SK-N-SH treated with all-trans-retinoic acid at 6 μM for 48 hours (cell line): ENCODE measurements at regions not wholly inside any gene's neighbourhood (a gene's known extent, or its start where the extent isn't known, plus 50 kb on each side); places are given as distances from the start of the nearest gene placed in this dataset.

Experiments
- ATAC-seq: fragments of 200-7000 bp; cut with Tn5 transposase; 3 replicates; pipeline ENCODE4 v1.9.1; 2020; ENCODE audit warnings: mild to moderate bottlenecking, moderate library complexity
- ARNTL ChIP-seq: fragments of 450-650 bp; formaldehyde crosslinking; IDR thresholded peaks from 2 replicates; pipeline ENCODE4 v1.5.0; 2020; ENCODE audit warnings: low read depth, mild to moderate bottlenecking, moderate library complexity, borderline replicate concordance
- BACH2 ChIP-seq: fragments of 250-450 bp; sonication (Bioruptor Pico); IDR thresholded peaks from 2 replicates; pipeline ENCODE4 v1.9.0; 2021; ENCODE audit warnings: mild to moderate bottlenecking, borderline replicate concordance
- CREB5 ChIP-seq: fragments of 250-450 bp; sonication (Bioruptor Pico); IDR thresholded peaks from 2 replicates; pipeline ENCODE4 v1.5.1; 2020; ENCODE audit warnings: low read depth, mild to moderate bottlenecking, moderate library complexity
- CSDC2 ChIP-seq: fragments of 250-450 bp; sonication (Bioruptor Pico); IDR thresholded peaks from 2 replicates; pipeline ENCODE4 v1.5.0; 2020; ENCODE audit warnings: mild to moderate bottlenecking, moderate library complexity
- CSRNP3 ChIP-seq: fragments of 250-450 bp; sonication (Bioruptor Pico); IDR thresholded peaks from 2 replicates; pipeline ENCODE4 v1.5.1; 2021; ENCODE audit warnings: mild to moderate bottlenecking, moderate library complexity
- ESRRG ChIP-seq: fragments of 250-450 bp; sonication (Bioruptor Pico); IDR thresholded peaks from 2 replicates; pipeline ENCODE4 v1.6.1; 2021; ENCODE audit warnings: mild to moderate bottlenecking
- GLIS3 ChIP-seq: fragments of 250-450 bp; sonication (Bioruptor Pico); IDR thresholded peaks from 2 replicates; pipeline ENCODE4 v1.5.0; 2020; ENCODE audit warnings: mild to moderate bottlenecking, moderate library complexity
- ISL1 ChIP-seq: fragments of 250-450 bp; sonication (Bioruptor Pico); IDR thresholded peaks from 2 replicates; pipeline ENCODE4 v2.1.2; 2022; ENCODE audit warnings: mild to moderate bottlenecking, moderate library complexity
- OSR1 ChIP-seq: fragments of 250-450 bp; sonication (Bioruptor Pico); IDR thresholded peaks from 2 replicates; pipeline ENCODE4 v1.8.0; 2022; ENCODE audit warnings: moderate library complexity, mild to moderate bottlenecking, inconsistent platforms
- PATZ1 ChIP-seq: fragments of 250-450 bp; sonication (Bioruptor Pico); IDR thresholded peaks from 2 replicates; pipeline ENCODE4 v1.8.0; 2020; ENCODE audit warnings: mild to moderate bottlenecking, moderate library complexity, borderline replicate concordance
- POU6F1 ChIP-seq: fragments of 250-450 bp; sonication (Bioruptor Pico); IDR thresholded peaks from 2 replicates; pipeline ENCODE4 v1.8.0; 2021; ENCODE audit warnings: low read depth, mild to moderate bottlenecking, moderate library complexity, borderline replicate concordance
- PPARA ChIP-seq: fragments of 250-450 bp; sonication (Bioruptor Pico); IDR thresholded peaks from 2 replicates; pipeline ENCODE4 v1.5.0; 2020; ENCODE audit warnings: mild to moderate bottlenecking, borderline replicate concordance
- RARB ChIP-seq: fragments of 250-450 bp; sonication (Bioruptor Pico); IDR thresholded peaks from 2 replicates; pipeline ENCODE4 v1.8.0; 2021; ENCODE audit warnings: mild to moderate bottlenecking, moderate library complexity
- SNAI2 ChIP-seq: fragments of 250-450 bp; sonication (Bioruptor Pico); IDR thresholded peaks from 2 replicates; pipeline ENCODE4 v1.5.0; 2020; ENCODE audit warnings: mild to moderate bottlenecking, moderate library complexity
- TCF4 ChIP-seq: fragments of 250-450 bp; sonication (Bioruptor Pico); IDR thresholded peaks from 2 replicates; pipeline ENCODE4 v1.8.0; 2021; ENCODE audit warnings: mild to moderate bottlenecking, moderate library complexity, borderline replicate concordance
- TSHZ2 ChIP-seq: fragments of 250-450 bp; sonication (Bioruptor Pico); IDR thresholded peaks from 2 replicates; pipeline ENCODE4 v1.5.0; 2020; ENCODE audit warnings: mild to moderate bottlenecking, moderate library complexity
- ZC3H10 ChIP-seq: fragments of 250-450 bp; sonication (Bioruptor Pico); IDR thresholded peaks from 2 replicates; pipeline ENCODE4 v1.5.1; 2021; ENCODE audit warnings: mild to moderate bottlenecking, moderate library complexity
- ZFP3 ChIP-seq: fragments of 250-450 bp; sonication (Bioruptor Pico); IDR thresholded peaks from 2 replicates; pipeline ENCODE4 v1.5.0; 2020; ENCODE audit warnings: mild to moderate bottlenecking, moderate library complexity
- ZFP30 ChIP-seq: fragments of 450-650 bp; formaldehyde crosslinking; IDR thresholded peaks from 2 replicates; pipeline ENCODE4 v1.5.0; 2022; ENCODE audit warnings: mild to moderate bottlenecking, moderate library complexity
- ZNF565 ChIP-seq: fragments of 450-650 bp; formaldehyde crosslinking; conservative IDR thresholded peaks from 2 replicates; pipeline ENCODE4 v1.5.0; 2020; ENCODE audit warnings: low read depth, mild to moderate bottlenecking, moderate library complexity
- ZNF70 ChIP-seq: fragments of 450-650 bp; formaldehyde crosslinking; IDR thresholded peaks from 2 replicates; pipeline ENCODE4 v1.5.0; 2020; ENCODE audit warnings: mild to moderate bottlenecking, moderate library complexity
- ZNF8 ChIP-seq: fragments of 450-650 bp; formaldehyde crosslinking; IDR thresholded peaks from 2 replicates; pipeline ENCODE4 v1.5.0; 2020; ENCODE audit warnings: mild to moderate bottlenecking, moderate library complexity

- TF ChIP-seq CSDC2 (CRISPR knock-in tag) (no peak), SNAI2 (CRISPR knock-in tag) (no peak), CREB5 (CRISPR knock-in tag) (no peak), GLIS3 (no peak), PATZ1 (no peak), OSR1 (no peak), ZC3H10 (CRISPR knock-in tag) (no peak), TCF4 (no peak), TSHZ2 (CRISPR knock-in tag) (no peak), PPARA (CRISPR knock-in tag) (no peak), ZNF8 (CRISPR knock-in tag) (no peak), ISL1 (CRISPR knock-in tag) (no peak), RARB (no peak), POU6F1 (CRISPR knock-in tag) (no peak), ZNF565 (no peak), ESRRG (CRISPR knock-in tag) (no peak), ZFP3 (no peak), ZNF70 (CRISPR knock-in tag) (no peak), ZFP30 (CRISPR knock-in tag) (no peak), BACH2 (CRISPR knock-in tag) (no peak)
- no peak for ATAC-seq
Measured at GRCh38 chr1:173333581-173333980, 126.5 kb upstream of the TNFSF4 start.

GRCh38 chr1:173337126-173337525 lies 130.0 kb upstream of the TNFSF4 start:
- ATAC-seq = no peak
- TF ChIP-seq ZFP3 (no peak), SNAI2 (CRISPR knock-in tag) (no peak), ARNTL (no peak), CSRNP3 (no peak), ZFP30 (CRISPR knock-in tag) (no peak), ESRRG (CRISPR knock-in tag) (no peak), CREB5 (CRISPR knock-in tag) (no peak), PPARA (CRISPR knock-in tag) (no peak), OSR1 (no peak), ZNF70 (CRISPR knock-in tag) (no peak), TSHZ2 (CRISPR knock-in tag) (no peak), POU6F1 (CRISPR knock-in tag) (no peak), BACH2 (CRISPR knock-in tag) (no peak), CSDC2 (CRISPR knock-in tag) (no peak), RARB (no peak), GLIS3 (no peak), ZNF565 (no peak), TCF4 (no peak)
